ENCODE measurements at regions not wholly inside any gene's neighbourhood (a gene's known extent, or its start where the extent isn't known, plus 50 kb on each side); places are given as distances from the start of the nearest gene placed in this dataset.
"Not testable (repeated sequence)": the region's sequence is repeated elsewhere in the genome, so short reads cannot be mapped to it uniquely, and the experiment has no call there.

DNA sequence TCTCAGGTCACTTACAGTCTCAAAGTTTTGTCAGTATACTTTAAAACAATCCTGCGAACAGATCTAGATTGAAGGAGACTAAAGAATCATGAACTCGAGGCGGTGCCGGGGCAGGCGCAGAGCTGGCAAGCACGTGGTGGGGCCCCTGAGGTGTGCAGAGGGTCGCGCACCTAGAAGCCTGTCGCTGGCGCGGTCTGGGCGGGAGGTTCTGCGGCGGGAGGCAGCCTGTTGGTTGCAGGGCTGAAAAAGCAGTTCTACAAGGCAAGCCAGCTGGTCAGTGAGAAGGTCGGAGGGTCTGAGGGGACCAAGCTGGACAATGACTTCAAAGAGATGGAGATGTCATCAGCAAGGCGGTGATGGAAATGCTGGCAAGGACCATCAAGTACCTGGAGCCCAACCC, 147.0 kb downstream of the GOSR1 start:
- DNase-seq = not testable (repeated sequence)

DNA sequence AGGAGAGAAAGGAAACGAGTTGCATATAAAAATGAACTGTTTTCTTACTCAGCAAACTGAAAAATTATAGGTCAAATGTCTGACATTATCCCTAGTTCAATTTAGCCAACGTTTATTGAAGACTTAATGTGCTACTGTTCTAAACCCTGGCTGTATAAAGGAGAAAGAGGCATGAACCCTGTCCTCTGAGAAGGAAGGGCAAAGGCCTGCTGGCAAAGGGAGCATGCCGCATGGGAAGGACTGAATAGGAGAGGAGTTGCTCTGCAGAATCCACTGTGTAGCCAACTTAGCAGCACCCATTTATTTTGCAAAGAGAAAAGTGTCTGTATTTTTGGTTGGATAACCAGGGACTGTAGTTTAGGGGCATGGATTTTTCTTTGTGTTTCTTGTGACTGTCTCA, 132.5 kb downstream of the GOSR1 start:
- DNase-seq = not testable (repeated sequence)

DNA sequence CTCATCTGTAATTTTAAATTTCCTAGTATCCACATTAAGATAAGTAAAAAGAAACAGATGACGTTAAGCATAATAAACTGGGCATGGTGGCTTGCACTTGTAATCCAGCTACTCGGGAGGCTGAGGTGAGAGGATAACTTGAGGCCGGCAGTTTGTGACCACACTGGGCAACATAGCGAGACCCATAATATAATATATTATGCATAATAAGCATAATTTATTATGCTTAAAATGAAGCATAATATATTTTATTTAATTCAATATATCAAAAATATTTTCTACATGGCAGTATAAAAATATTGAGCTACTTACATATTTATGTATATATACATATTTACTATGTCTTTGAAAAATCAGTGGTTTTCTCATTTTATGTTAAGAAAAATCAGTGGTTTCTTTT, 128.3 kb downstream of the GOSR1 start:
- no peak for DNase-seq

GRCh38 chr17:30605027-30605426, 127.8 kb downstream of the GOSR1 start:
- DNase-seq = peak; percentile 0

GRCh38 chr17:30602396-30602795, 125.2 kb downstream of the GOSR1 start:
- DNase-seq = not testable (repeated sequence)

- not testable (repeated sequence) for DNase-seq
Measured at GRCh38 chr17:30601984-30602383, 124.8 kb downstream of the GOSR1 start.

DNA sequence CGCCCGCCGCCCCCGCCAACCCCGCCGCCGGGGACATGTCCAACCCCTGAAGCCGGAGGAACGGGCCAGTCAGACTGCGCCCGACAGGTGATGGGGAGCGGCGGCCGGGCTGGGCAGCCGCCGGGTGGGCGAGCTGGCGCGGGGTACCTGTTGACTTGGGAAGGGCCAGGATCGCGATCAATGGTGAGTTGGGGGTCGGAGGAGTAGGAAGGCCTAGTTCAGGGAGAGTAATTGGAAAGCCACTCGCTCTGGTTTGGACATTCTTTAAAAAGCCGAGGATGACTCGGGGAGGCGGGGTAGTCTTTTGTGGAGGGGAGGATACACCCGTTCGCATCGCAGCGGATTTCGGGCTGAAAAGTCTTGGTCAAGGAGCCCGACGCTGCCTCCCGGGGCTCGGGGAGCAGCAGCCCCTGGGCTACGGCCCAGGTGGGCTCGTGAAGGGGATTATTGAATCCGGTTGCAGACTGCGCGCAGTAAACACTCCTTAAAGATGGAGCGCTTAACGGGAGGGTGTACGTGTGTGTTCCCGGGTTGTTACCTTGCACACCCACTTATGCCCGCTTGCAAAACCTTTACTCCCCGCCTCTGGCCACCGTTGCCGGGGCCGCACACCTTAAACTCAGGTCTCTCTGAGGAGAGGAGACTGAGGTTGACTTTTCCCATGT, 123.8 kb downstream of the GOSR1 start:
- peak; percentile 1 for DNase-seq

GRCh38 chr17:30600060-30600829, 123.0 kb downstream of the GOSR1 start:
- peak; percentile 81 for DNase-seq

GRCh38 chr17:30599428-30600059, 122.3 kb downstream of the GOSR1 start:
- DNase-seq = no peak

- no peak for DNase-seq
Measured at GRCh38 chr17:30597776-30598288, 120.6 kb downstream of the GOSR1 start.

DNA sequence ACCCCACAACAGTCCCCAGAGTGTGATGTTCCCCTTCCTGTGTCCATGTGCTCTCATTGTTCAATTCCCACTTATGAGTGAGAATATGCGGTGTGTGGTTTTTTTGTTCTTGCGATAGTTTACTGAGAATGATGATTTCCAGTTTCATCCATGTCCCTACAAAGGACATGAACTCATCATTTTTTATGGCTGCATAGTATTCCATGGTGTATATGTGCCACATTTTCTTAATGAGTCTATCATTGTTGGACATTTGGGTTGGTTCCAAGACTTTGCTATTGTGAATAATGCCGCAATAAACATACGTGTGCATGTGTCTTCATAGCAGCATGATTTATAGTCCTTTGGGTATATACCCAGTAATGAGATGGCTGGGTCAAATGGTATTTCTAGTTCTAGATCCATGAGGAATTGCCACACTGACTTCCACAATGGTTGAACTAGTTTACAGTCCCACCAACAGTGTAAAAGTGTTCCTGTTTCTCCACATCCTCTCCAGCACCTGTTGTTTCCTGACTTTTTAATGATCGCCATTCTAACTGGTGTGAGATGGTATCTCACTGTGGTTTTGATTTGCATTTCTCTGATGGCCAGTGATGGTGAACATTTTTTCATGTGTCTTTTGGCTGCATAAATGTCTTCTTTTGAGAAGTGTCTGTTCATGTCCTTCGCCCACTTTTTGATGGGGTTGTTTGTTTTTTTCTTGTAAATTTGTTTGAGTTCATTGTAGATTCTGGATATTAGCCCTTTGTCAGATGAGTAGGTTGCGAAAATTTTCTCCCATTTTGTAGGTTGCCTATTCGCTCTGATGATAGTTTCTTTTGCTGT, 120.0 kb downstream of the GOSR1 start:
- not testable (repeated sequence) for DNase-seq

- DNase-seq = not testable (repeated sequence)
Measured at GRCh38 chr17:30594953-30595371, 117.8 kb downstream of the GOSR1 start.

GRCh38 chr17:30594223-30594952, 117.2 kb downstream of the GOSR1 start:
- no peak for DNase-seq

- DNase-seq = no peak
Measured at GRCh38 chr17:30590081-30590733, 113.0 kb downstream of the GOSR1 start.

DNA sequence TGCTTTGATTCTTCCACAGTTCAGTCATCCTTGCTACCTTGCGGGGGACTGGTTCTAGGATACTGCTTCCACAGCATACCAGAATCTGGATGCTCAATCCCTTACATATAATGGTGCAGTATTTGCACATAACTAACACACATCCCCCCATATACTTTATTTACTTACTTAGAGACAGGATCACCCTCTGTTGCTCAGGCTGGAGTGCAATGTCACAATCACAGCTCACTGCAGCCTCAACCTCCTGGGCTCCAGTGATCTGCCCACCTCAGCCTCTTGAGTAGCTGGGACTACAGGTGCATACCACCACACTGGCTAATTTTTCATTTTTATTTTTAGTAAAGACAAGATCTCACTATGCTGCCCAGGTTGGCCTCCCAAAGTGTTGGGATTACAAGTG, 112.2 kb downstream of the GOSR1 start:
- DNase-seq = no peak

DNA sequence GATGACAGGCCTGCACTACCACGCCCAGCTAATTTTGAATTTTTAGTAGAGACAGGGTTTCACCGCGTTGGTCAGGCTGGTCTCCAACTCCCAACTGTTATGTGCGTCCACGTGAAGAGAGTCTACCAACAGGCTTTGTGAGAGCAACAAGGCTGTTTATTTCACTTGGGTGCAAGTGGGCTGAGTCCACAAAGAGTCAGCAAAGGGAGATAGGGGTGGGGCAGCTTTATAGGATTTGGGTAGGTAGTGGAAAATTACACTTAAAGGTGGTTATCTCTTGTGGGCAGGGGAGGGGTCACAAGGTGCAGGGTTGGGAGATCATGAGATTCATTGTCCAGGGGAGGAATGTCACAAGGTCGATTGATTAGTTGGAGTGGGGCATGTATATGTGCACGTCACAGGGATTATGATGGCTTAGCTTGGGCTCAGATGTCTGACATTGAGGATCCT, 111.6 kb downstream of the GOSR1 start:
- DNase-seq = no peak

GRCh38 chr17:30586818-30587595, 109.8 kb downstream of the GOSR1 start:
- DNase-seq = peak; percentile 22

GRCh38 chr17:30584810-30585209, 107.6 kb downstream of the GOSR1 start:
- no peak for DNase-seq

DNA sequence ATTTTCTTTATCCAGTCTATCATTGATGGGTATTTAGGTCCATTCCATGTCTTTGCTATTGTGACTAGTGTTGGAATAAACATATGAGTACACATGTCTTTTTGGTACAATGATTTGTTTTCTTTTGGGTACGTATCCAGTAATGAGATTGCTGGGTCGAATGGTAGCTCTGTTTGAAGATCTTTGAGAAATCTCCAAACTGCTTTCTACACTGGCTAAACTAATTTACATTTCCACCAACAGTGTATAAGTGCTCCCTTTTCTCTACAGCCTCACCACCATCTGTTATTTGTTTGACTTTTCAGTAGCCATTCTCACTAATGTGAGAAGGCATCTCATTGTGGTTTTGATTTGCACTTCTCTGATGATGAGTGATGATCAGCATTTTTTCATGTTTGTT, 103.7 kb downstream of the GOSR1 start:
- DNase-seq = no peak

DNA sequence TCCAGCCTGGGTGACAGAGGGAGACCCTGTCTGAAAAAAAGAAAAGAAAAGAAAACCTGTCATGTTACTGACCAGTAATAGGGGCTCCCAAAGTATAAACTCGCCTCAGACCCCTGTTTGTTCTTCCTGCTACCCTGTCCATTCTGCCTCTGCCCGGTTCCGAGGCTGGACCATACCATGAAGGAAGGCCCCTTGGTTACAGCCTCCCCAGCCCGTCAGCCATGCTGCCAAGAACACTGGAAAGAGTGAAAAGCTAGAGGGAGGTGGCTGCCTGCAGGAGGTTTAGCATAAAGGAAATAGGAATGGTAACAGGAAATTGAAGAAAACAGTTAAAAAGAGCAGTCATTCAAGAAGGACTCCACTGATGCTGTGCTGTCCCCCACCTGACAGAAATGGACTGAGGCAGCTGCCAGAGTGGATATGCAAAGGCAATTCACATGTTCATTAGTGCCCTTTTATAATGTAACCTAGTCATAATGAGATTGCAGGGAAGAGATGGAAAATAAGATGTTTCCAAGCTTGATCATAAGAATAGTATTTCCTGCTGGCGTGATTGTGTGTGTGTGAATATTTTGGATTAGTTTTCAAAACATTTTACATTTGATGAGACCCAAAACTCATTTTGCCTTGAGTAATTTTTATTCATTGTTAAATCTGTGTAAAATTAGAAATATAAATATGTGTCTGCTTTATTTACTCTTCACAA, 102.6 kb downstream of the GOSR1 start:
- no peak for DNase-seq

Measured in inflammatory macrophage treated with lipopolysaccharide for 4 hours (primary cell).